ENCODE measurements at regions not wholly inside any gene's neighbourhood (a gene's known extent, or its start where the extent isn't known, plus 50 kb on each side); places are given as distances from the start of the nearest gene placed in this dataset.
A peak's percentile ranks its signal among the peaks of the same experiment; 100 is the strongest.

GRCh38 chr9:16314476-16314875 is 556.0 kb downstream of the BNC2 start:
- DNase-seq (ENCODE audit: low spot score), result no peak

- DNase-seq (ENCODE audit: low spot score), result no peak
Measured at GRCh38 chr9:16315720-16316119, 554.8 kb downstream of the BNC2 start.

GRCh38 chr9:16316456-16316855 is 554.0 kb downstream of the BNC2 start:
- DNase-seq (ENCODE audit: low spot score), result no peak

GRCh38 chr9:16316911-16317817 is 553.3 kb downstream of the BNC2 start:
- no peak for DNase-seq (ENCODE audit: low spot score)

GRCh38 chr9:16318516-16319060 is 551.9 kb downstream of the BNC2 start:
- DNase-seq (ENCODE audit: low spot score), result no peak

GRCh38 chr9:16319646-16320045 is 550.8 kb downstream of the BNC2 start:
- DNase-seq (ENCODE audit: low spot score), result no peak

GRCh38 chr9:16320338-16320902 is 550.0 kb downstream of the BNC2 start:
- no peak for DNase-seq (ENCODE audit: low spot score)

- no peak for DNase-seq (ENCODE audit: low spot score)
Measured at GRCh38 chr9:16321461-16322119, 548.9 kb downstream of the BNC2 start.

GRCh38 chr9:16322849-16323248 is 547.6 kb downstream of the BNC2 start:
- DNase-seq (ENCODE audit: low spot score), result no peak

GRCh38 chr9:16325966-16326365 is 544.5 kb downstream of the BNC2 start:
- DNase-seq (ENCODE audit: low spot score), result no peak

GRCh38 chr9:16328349-16328748 is 542.1 kb downstream of the BNC2 start:
- no peak for DNase-seq (ENCODE audit: low spot score)

GRCh38 chr9:16329671-16330113 is 540.8 kb downstream of the BNC2 start:
- DNase-seq (ENCODE audit: low spot score), result peak; percentile 35

- no peak for DNase-seq (ENCODE audit: low spot score)
Measured at GRCh38 chr9:16331031-16331430, 539.4 kb downstream of the BNC2 start.

GRCh38 chr9:16331527-16331926 is 538.9 kb downstream of the BNC2 start:
- DNase-seq (ENCODE audit: low spot score), result no peak

GRCh38 chr9:16333691-16334090 is 536.8 kb downstream of the BNC2 start:
- DNase-seq (ENCODE audit: low spot score), result no peak

GRCh38 chr9:16335788-16336580 is 534.5 kb downstream of the BNC2 start:
- DNase-seq (ENCODE audit: low spot score), result no peak

- no peak for DNase-seq (ENCODE audit: low spot score)
Measured at GRCh38 chr9:16336833-16337232, 533.6 kb downstream of the BNC2 start.

- DNase-seq (ENCODE audit: low spot score), result no peak
Measured at GRCh38 chr9:16337322-16338029, 533.0 kb downstream of the BNC2 start.

GRCh38 chr9:16341177-16341576 is 529.3 kb downstream of the BNC2 start:
- DNase-seq (ENCODE audit: low spot score), result no peak

GRCh38 chr9:16342246-16343020 is 528.0 kb downstream of the BNC2 start:
- no peak for DNase-seq (ENCODE audit: low spot score)
